Fibroblast of gingiva (primary cell): ENCODE measurements at regions not wholly inside any gene's neighbourhood (a gene's known extent, or its start where the extent isn't known, plus 50 kb on each side); places are given as distances from the start of the nearest gene placed in this dataset.

Source experiments
- DNase-seq: peaks from one replicate; pipeline ENCODE4 v3.0.0-alpha.2; 2011; ENCODE audit warnings: low read depth

DNA sequence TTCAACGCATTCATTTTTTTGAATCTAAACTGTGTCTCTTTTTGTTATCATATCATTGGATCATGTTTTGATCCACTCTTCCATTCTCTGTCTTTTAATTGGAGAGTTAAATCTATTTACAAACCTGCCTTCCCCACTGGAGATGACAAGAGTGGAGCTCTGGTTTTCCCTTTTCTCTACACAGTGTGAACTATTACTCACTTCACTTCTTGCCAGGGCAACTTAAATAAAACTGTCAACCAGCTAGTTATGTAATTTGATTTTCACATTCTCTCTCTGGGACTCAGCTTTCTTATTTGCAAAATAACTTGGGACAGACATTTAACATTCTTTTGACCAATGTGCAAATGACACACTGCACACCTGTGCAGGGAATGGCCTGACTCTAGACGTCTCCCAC lies 230.8 kb upstream of the CST7 start:
- DNase-seq = no peak

DNA sequence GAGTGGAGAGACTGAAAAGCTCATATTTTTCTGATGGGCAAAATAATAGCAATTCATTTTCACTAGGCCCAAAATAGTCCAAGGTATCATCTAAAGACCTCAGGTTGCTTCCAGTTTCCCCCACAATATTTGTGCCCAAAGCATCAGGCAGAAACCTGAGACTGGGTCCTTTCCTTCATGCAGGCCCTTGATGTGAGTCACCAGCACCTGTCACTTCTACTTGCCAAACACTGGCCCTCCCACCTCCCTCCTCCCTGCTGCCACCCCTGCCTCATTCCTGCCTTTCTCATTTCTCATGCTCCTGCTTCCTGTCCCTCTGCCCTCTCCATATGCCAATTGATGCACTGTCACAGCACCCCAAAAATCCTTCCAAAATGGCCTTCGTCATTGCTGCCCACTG lies 230.4 kb upstream of the CST7 start:
- no peak for DNase-seq

DNA sequence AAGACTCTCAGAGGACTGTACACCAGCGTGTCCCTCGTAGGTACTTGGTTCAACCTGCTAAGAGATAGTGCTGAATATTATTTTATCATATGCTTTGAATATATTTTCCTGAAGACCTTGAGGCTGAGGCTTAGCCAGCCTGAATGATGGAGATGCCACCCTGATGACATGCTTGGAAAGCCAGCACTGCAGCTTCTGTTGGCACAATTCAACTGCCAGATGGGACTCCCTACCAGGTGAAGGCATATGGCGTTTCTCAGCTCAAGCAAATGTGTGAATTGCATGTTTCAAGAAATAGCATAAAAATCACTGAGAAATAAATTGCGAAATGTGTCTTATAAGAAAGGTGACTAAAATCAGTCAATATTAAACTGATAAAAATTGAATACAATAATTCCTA lies 228.1 kb upstream of the CST7 start:
- DNase-seq = no peak

DNA sequence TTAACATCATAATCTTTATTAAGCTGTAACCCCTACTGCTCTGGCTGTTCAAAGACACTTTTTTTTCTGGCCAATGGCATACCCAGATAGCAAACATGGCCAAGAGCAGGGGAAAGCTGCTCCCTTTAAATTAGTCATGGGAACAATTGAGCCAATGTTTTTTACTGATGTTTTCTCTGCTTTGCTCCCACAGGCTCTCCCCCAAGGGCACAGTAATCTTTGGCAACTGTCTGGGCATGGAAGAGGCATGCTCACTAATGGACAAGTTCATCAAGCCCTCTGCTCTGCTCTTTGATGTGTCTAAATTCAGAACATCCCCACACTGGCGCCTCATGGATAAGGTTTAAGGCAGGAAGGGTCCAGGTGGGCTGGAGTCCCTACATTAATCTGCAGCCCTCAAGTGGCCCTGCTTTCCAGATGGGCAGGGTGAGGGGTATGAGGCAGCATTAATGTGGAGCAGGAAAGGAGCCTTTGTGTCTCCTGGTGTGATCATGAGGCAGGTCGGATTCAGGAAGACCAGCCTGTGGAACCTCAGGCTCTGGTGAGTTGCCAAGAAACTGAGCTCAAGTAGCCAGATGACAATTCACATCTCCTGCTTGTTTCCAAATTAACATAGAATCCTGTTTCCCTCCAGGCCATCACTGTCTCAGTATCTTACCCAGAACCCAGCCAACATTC lies 227.0 kb upstream of the CST7 start:
- DNase-seq = no peak

DNA sequence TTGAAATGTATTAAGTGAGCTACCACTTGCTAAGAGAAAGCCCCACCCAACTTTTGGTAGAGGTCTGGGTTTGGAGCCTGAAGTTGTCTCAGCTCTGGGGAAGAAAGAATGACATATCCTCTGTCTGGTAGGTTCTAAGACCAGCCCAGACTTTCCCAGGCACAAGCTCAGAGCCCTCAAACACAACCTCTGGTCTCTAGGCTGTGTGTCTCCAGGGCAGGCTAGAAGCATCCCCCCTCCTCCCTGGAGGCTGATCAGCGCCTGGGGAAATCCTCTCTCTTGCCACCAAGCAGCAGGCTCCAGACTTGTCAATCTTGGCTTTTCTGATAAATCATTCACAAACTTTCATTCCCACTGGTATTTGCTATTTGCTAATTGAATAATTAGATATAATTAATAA lies 226.5 kb upstream of the CST7 start:
- DNase-seq = no peak

DNA sequence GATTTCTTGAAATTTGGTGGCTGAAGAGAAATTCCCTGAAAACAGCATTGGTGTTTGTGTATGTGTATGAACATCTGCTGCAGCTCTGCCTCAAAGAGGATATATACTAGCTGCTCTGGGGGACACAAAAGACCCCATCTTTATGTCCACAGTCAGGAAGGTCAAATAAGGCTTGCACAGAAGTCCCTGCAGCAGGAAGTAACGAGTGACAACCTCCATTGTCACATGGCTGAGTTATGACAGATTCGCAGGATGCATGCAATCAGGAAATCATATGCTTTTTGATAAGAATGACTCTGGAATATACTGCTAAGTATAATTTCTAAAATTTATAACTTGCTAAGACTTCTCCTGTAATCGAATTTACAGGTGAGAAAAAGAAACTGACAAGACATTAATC lies 225.9 kb upstream of the CST7 start:
- no peak for DNase-seq

DNA sequence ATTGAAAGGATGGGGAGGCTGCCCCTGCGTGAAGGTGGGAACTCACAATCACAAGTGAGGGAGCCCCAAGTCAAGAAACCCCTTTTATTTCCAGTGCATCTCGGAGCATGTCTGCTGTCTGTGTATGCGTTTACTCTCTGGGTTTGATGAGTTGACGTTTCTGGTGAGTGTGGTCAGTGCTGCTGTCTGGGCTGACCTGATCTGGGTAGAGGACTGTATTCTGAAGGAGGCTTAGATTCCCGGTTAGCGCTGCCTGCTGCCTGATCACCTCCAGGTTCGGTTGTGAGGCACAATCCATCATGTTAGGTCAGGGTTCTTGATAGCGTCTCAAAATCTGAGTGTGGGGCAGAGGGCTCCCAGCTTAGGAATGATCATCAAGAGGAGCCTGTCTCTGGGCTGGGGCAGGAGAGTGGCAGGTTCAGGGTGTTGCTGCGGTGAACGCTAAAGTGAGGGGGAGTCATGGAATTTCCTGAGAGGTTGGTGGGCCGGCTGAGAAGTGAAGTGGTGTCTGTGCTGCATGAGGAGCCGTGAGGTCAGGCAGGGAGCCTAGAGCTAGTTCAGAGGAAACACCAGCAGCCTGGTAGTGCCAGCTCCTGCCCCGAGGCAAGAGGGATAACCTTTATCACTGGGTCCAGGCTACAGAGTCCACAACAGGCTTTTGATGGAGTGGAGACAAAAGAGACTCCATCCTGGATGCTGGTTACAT lies 225.3 kb upstream of the CST7 start:
- no peak for DNase-seq

DNA sequence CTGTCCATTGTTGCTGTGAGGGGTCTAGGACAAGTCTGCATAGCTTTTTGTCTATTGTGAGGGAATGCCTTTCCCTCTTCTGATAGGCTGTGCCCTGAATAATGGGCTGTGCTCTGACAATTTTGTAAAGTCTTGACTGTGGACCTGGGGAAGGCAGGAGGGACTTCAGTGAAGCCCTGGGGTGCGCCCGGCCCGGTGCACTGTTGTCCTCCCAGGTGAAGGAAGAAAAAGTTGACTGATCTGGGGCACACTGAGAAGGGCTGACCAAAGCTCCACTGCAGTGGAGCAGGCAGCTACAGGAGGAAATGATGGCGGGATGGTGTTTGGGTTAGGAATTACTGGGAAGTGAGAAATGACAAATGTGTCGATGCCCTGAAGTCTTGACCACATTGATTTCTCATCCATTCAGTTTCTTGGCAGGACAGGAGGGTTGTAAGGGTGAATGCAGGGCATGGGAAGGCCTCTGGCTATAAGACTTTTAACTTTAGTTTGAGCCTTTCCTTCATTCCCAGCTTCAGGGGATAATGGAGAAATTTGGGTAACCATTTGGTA lies 224.0 kb upstream of the CST7 start:
- DNase-seq = no peak

DNA sequence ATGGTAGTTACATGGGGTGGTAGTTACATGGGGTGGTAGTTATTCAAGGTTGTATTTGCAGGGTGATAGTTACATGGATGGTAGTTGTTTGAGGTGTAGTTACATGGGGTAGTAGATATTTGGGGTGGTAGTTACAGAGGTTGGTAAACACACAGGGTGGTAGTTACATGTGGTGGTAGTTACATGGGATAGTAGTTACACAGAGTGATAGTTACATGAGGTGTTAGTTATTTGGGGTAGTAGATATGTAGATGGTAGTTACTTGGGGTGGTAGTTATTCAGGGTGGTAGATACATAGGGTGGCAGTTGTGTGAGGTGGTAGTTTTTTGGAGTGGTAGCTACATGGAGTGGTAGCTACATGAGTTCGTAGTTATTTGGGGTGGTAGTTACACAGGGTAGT lies 221.3 kb upstream of the CST7 start:
- DNase-seq = no peak

DNA sequence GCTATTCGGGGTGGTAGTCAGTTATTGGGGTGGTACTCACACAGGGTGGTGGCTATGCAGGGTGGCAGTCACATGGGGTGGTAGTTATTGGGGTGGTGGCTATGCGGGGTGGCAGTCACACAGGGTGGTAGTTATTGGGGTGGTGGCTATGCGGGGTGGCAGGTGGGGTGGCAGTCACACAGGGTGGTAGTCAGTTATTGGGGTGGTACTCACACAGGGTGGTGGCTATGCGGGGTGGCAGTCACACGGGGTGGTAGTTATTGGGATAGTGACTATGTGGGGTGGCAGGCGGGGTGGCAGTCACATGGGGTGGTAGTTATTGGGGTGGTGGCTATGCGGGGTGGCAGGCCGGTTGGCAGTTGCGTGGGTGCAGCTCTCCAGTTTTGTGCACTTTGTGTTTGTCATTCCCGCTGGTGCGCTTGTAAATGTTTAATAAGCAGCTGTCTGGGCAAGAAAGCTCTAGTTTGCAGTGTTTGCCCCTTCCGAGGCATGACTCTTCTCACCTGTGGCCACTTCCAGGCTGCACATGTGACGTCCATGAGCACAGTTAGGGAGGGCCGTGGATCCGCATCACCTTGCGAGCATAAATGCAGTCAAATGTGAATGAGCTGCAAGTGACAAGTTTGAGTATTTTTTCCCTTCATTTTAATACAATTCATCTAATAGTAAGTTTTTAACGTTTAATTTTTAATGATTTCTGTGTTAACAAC lies 219.0 kb upstream of the CST7 start:
- no peak for DNase-seq

DNA sequence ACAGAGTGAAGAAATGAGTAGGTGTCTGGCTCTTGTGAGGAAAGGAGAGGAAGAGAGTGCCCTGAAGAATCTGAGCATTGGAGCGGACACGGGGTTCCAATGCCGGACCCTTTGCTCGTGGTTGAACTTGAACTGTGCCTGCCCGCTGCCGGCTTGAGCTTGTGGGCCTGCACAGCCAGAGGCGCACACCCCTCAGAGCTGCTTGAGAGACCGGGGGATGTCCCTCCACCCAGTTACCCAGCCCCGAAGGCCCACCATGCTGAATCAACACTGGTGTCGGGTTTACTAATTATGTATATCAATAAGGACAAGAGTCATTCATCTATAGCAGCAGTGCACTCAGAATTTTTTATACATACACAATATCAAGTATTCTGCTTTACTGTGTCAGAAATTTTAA lies 218.3 kb upstream of the CST7 start:
- DNase-seq = no peak

DNA sequence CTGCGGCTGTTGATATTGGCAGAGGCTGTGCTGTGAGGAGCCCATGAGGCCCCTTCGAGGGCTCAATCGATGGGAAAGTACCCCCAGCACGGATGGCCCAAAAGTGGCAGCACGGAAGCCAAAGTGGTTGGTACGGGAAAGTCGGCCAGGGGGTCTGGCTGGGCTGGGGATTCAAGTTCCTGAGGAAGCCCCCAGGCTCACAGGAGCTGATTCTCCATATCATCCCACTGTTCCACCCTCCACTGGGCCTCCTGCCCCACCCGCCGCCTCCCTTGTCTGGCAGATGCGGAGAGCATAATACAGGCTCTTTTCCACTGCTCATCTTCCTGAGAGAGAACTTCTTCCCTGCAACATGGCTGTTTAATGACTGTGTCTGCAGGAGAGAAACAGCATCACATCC lies 217.8 kb upstream of the CST7 start:
- DNase-seq = no peak

DNA sequence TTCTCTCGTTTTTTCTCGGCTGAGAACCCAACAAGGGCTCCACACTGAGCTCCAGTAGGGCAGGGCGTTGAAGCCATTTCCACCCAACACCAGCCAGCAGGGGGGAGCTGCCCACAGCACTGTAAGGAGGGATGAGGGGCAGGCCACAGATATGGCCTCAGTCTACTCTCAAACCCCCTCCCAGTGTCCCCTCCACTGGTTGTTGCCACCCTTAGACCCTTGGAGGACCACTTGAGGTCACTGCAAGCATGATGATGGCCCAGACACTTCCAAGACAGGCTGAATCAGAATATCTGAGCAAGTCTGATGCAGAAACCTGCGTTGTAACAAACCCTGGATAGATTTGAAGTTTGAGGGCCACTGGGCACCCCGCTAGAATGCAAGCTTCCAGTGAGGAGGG lies 217.0 kb upstream of the CST7 start:
- DNase-seq = no peak

DNA sequence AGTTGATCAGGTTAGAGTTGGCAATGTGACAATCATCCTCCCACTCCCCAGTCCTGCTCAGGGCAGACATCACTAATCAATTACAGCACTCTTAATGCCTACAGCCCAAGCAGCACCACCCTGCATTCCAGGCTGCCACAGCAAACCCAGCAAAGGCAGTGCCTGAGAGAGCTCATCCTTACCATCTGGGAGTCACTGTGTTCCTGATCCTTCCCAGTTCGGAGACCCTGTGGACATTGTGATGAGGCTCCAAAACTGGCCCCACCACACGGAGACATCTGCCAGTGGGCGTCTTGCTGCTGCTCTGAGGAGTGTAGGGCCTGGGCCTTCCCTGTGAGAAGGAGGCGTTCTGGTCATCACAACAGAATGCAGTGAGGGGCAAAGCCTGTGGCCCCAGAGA lies 216.5 kb upstream of the CST7 start:
- no peak for DNase-seq

DNA sequence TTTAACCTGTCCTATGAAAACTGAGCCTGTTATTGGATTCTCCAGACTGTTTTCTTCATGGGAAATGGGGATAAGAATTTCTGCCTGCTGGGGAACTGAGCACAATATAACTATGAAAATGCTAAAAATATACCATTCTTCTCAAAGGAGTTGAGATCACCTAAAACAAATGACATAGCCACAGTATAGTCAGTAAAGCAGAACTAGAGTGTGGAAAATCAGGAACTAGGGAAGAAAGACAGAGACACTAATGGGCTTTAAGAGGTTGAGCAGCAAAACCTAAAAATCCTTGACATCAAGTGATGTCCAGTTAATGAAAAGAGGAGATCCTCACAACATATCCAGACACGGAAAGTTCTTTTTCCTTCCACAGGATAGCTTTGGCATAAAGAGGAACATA lies 215.7 kb upstream of the CST7 start:
- no peak for DNase-seq

DNA sequence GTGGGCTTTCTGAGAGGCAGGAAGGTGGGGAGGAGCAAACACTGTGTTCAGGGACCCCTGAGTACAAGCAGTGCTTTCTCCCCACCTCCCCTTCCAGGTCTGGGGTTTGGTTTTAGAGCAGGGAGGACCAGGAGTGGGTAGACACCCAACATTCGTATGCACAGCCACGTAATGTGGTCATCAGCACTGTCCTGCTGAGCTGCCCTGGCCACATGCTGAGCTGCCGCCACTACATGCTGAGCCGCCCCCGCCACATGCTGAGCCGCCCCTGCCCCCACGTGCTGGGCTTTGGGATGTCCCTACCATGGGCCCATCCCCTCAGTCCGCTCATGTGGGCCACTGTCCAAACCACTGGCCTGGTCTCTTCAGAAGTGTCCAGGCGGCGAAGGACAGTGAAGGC lies 214.9 kb upstream of the CST7 start:
- DNase-seq = no peak

DNA sequence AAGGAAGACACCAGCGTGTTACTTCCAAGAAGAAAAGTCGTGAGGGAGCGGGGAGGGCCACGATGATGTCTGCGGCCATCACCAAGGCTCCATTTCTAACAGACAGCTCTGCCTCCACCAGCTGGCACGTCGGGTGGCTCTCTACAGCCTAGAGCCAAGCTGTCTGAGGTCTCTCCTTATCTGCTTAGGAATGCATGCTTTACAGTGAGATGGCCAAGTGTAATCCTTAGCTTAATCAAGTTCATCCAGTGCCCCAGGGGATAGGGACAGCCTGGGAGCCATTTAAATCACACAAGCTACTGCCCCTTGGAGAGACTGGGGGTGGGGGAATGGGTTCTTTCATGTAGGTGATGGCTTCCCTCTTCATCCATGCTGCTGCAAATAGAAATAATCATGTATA lies 213.8 kb upstream of the CST7 start:
- DNase-seq = no peak

DNA sequence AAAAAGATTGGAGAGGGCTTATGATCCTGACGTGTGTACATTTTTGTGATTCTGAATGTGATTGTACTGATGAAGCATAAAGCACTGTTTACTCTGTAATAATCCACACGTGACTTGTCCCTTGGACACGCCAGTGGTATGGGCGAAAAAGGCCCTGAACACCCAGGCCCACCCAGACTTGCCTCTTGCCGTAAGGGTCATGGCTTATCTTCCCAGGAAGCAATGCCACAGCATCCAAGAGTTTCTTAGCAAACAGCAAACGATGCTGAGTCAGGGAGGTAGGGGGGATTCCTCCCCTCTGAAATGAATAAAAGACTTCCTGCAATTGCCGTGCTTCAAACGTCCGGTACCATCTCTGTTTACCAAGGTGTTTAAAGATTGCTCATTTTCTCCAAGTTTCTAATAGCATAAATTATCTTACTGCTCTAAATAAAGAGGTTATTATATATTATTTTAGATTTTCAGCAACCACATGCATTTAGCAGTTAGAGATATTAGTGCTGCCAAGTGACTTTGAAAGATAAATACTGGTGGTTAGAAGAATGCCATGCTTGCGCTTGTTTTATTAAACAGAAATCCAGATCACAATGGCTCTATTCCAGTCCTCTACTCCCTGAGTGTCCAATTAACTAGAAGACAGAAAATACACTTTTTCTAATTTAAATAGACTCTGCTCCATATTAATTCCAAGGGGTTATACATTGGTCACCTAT lies 212.8 kb upstream of the CST7 start:
- DNase-seq = peak; percentile 20

DNA sequence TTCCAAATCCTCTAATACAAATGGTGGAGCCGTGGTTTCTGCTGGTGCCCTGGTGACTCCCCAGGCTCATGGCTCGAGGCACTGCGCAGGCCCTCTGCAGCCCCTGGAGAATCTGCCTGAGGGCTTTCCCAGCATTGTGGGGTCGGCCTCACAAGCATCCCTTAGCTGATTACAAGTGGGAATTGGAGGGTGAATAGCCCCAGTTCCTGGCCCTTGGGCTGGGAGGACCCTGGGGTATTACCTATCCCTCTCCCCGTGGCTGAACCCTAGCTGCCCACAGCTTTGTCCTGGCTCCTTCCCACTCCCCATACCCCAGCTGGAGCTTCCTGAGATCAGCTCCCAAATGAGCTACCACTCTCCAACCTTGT lies 212.2 kb upstream of the CST7 start:
- no peak for DNase-seq

DNA sequence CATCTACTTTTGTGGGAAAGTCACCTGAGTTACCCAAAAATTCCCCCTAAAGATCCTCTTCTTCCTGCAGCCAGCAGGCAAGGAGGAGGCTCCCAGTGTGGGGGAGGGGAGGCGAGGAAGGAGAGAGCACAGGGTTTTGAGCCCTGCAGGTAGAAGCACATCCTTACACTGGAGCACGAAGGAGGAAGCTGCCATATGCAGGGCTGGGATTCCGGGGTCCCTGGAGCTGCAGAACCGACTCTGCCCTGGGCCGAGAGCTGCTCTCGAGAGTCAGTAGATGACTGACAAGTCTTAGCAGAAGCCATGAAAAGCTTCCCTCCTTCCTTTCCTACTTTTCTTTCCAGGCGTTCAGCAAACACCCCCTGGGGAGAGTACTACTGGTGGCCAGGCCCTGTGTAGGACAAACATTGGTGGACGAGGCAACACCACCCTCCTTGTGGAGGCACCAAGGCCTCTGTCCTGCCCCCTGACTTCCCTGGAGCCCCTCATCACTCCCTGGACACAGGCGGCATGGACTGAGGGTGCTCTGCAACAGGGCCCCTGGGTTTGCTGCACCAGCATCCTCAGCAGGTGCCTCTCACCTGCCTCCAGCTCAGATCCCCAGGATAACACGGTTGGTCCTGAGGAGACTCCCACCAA lies 211.7 kb upstream of the CST7 start:
- DNase-seq = no peak

DNA sequence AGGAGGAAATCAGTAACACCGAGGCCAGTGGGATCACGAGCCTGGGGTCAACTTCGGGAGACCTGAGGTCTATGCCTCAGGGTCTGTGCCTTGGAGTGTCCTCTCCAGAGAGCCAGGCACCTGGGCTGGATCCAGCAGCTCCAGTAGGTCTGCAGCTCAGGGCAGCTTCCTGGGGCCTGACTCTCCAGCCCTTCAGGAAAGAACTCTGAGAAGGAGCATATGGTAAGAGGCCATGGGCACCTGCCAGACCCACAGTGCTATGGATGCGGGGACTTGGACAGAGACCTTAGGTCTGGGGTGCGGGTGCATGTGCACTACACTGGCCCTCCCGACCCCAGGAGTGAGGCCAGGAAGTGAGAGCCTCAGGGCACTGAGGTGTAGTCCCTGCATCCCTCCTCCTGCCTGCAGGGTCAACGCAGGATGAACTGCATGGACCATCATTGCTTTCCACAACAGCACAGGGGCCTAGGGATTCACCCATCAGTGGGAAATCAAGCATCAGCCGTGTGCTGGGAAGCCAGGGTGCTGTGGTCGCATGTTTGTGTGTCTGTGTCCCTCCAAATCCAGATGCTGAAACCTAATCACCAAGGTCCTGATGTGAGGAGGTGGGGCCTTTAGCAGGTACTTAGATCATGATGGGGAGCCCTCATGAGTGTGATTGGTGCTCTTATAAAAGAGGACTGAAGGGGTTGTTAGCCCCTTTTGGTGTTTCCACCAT lies 210.9 kb upstream of the CST7 start:
- DNase-seq = no peak
